ENCODE measurements at regions not wholly inside any gene's neighbourhood (a gene's known extent, or its start where the extent isn't known, plus 50 kb on each side); places are given as distances from the start of the nearest gene placed in this dataset.
A peak's percentile ranks its signal among the peaks of the same experiment; 100 is the strongest.

DNA sequence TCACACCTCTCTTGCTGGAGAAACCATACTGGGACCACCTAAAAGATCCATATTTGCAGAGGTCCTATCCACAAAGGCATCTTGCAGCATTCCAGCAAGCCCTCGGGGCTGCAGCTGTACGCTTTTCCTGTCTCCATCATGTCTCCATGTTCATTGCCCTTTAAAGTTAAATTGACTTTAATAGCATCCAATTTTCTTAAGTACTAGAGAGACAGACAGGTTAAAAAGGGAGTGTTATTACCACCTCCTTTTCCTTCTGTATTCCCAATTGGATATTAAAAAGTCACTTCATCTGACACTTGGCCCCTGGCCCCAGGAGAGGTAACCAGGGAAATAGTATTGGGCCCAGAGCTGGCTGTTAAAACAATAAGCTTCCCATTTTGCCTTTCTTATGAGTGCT lies 178.6 kb downstream of the UNC5CL start:
- DNase-seq (ENCODE audit: low read depth), result no peak
- H3K4me3 ChIP-seq (ENCODE audit: low read length), result no peak overlapping the region
- TF ChIP-seq, protein P1, sequence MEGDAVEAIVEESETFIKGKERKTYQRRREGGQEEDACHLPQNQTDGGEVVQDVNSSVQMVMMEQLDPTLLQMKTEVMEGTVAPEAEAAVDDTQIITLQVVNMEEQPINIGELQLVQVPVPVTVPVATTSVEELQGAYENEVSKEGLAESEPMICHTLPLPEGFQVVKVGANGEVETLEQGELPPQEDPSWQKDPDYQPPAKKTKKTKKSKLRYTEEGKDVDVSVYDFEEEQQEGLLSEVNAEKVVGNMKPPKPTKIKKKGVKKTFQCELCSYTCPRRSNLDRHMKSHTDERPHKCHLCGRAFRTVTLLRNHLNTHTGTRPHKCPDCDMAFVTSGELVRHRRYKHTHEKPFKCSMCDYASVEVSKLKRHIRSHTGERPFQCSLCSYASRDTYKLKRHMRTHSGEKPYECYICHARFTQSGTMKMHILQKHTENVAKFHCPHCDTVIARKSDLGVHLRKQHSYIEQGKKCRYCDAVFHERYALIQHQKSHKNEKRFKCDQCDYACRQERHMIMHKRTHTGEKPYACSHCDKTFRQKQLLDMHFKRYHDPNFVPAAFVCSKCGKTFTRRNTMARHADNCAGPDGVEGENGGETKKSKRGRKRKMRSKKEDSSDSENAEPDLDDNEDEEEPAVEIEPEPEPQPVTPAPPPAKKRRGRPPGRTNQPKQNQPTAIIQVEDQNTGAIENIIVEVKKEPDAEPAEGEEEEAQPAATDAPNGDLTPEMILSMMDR (conservative IDR thresholded peaks at IDR 0.05; ENCODE audit: low read length), result no peak

DNA sequence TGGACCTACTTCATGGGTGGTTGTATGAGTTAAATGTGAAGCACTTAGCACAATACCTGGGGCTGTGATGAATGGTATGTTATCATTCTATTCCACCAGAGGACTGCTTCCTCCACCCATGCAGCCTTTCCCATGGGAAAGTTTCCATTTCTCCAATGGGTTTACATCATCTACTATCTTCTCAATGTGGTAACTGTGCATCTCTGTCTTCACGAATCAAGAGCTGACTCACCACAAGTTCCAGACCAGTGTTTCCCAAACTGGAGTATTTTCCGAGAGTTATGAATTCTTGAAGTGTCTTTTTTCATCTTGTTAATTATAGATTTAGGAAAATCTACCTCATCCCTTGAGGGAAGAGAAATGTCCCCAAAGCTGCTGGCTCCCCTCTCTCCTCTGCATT lies 182.8 kb downstream of the UNC5CL start:
- peak; percentile 39 for DNase-seq (ENCODE audit: low read depth)
- H3K4me3 ChIP-seq (ENCODE audit: low read length), result no peak overlapping the region
- TF ChIP-seq, protein P1 (conservative IDR thresholded peaks at IDR 0.05; ENCODE audit: low read length), result no peak

DNA sequence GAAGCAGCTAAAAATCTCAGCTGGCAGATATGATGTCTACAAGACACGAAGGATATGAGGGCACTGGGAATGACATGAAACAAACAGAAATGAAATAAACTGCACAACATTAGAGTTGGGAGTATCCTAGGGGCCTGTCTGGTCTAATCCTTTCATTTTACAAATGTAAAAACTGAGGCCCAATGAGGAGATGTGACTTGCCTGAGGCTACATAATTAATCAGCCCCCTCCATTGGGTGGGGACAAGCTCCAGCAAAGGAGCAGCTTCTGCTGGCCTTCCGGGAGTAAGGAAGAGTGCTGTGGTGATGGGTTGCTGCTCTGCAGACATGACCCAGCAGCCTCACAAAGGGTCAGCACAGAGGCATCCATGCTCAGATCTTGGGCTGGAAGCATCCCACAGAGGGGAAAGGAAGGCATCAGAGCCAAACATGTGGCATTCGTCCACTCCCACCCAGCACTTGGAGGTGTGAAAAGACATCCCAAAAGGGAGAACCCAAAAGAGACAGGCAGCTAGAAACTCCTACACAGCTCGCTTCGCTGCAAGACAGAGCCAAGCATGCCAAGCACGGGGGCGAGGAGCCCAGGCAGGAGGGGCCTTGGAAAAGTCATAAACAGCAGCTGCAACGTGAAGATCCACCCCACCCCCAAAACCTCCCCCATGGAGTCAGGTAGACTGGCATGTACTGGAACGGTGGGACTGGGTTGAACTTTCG lies 183.7 kb downstream of the UNC5CL start:
- TF ChIP-seq, protein P1 (conservative IDR thresholded peaks at IDR 0.05; ENCODE audit: low read length), result no peak
- H3K4me3 ChIP-seq (ENCODE audit: low read length), result no peak overlapping the region
- DNase-seq (ENCODE audit: low read depth), result no peak

DNA sequence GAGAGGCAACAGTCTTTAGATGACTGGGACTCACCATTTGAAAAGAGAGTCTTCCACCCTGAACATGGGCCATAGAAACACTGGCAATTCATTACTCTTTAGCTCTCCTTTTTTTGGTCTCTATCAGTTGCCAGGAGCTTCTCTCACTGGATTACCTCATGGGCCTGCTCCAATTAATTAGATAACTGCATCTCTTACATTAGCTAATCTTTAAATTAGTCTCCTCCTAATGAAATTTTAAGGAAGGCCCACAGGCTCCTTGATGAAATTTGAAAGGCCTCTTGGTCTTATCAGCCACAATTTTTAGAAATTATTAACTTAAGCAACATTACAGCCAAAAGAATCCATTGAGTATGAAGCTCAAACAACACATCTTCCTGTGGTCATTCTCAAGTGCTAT lies 184.4 kb downstream of the UNC5CL start:
- DNase-seq (ENCODE audit: low read depth), result no peak
- no peak overlapping the region for H3K4me3 ChIP-seq (ENCODE audit: low read length)
- TF ChIP-seq, protein P1 (conservative IDR thresholded peaks at IDR 0.05; ENCODE audit: low read length), result no peak

DNA sequence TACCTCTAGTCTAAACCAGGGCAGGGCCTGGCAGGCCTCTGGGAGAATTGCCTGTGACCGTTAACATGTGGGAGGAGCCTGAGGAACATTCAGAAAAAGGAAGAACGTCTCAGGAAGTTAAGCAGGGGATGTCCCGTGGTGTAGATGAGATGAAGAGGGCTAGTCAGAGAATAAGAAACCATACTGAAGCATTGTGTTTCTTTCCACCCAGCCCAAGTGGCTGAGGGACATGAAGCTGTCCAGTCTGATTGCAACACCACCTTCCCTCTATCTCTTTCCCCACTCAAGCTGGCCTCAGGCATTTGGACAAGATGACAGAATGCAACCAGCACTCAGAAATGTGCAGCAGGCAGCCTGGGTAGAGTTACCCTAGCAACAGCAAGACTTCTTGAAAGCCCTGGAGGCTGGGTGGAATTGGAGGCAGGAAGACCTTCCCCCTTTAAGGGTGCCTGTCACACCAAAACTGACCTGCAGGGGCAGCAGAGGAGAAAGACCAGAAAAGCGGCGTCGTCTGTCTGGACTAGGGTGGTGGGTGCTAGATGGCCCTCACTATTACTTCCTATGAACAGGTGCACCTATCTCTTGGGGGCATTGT lies 186.1 kb downstream of the UNC5CL start:
- TF ChIP-seq, protein P1 (conservative IDR thresholded peaks at IDR 0.05; ENCODE audit: low read length), result peak; percentile 49
- DNase-seq (ENCODE audit: low read depth), result peak; percentile 35

DNA sequence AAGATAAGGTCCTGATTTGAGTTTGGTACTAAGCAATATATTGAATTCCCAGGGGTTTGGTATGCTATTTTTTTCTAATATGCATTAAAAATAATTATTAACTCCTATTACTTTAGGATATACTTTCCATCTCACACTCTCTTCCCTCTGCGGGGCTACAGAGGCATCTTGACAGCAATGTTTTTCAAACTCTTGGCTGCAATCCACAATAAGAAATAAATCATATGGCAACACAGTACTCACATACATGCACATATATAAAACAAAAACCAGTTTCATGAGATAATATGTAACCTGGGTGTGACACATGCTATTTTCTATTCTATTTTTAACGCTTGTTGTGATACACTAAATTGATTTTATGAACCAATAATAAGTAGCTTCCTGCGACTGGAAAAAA lies 189.5 kb downstream of the UNC5CL start:
- DNase-seq (ENCODE audit: low read depth), result no peak
- TF ChIP-seq, protein P1 (conservative IDR thresholded peaks at IDR 0.05; ENCODE audit: low read length), result no peak
- H3K4me3 ChIP-seq (ENCODE audit: low read length), result no peak overlapping the region

More for the DNA sequence above, 186.1 kb downstream of the UNC5CL start:
- no peak overlapping the region for H3K4me3 ChIP-seq (ENCODE audit: low read length)
